CD1c-positive myeloid dendritic cell (primary cell): ENCODE measurements at regions not wholly inside any gene's neighbourhood (a gene's known extent, or its start where the extent isn't known, plus 50 kb on each side); places are given as distances from the start of the nearest gene placed in this dataset.
A peak's percentile ranks its signal among the peaks of the same experiment; 100 is the strongest.

Source experiments
- DNase-seq: peaks from one replicate; pipeline ENCODE4 v3.0.0-alpha.2; 2016; ENCODE audit errors: extremely low spot score

DNA sequence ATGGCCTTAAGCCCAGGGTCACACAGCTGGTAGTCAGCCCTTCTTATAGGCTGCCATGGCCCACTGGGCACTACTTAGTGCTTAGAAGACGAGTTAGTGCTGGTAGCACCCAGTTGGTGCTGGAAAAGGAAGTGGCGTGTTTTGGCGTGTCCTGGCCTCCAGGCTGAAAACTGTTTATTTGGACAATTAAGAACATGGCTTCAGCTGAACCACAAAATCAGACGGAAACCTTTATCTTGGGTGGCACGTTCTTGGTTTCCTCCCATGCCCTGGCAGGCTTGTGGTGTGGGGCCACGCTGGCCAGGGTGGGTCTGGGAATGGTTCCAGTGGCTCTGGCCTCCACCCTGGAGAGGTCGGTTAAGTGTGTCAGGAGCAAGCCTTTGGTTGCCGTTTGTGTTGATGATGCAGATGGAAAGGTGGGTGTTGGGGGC, 141.5 kb upstream of the HAAO start:
- DNase-seq = no peak

DNA sequence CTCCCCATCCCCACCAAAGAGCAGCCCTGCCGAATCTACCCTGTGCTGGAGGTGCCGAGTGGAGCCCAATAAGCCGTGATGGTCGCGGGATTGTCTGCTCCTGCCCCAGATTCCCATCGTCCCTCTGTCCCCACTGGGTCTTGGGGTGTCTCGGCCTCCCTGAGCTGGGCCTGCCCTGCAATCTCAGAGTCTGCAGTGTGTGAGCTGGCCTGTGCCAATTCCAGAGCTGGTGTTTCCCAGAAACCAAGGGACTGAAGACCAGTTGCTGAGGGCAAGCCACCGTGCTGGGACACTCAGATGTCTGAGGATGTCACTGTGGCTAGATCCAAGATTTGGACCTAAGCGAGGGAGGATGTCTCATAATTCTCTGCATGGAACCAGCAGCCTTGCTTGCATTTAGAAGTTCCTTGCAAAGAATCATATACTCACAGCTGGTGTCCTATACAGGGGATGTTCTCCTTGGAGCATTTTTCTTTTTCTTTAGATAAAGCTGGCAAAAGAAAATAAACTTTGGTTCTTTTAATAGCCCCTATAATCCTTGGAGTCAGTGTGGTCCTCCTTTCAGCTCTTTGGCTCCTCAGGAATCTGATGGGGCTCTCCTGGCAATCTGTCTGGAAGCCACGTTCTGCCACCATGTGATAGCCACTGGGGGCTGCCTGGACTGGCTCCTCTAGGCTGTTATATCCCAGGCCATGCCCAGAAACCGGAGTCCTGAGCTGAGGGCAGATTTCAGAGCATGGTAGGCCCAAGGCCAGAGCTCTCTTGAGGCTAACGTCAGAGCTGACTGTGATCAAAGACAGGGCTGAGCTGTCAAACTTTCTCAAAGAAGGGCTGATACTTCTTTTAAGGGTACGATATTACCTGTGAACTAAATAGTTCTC, 140.1 kb upstream of the HAAO start:
- no peak for DNase-seq

DNA sequence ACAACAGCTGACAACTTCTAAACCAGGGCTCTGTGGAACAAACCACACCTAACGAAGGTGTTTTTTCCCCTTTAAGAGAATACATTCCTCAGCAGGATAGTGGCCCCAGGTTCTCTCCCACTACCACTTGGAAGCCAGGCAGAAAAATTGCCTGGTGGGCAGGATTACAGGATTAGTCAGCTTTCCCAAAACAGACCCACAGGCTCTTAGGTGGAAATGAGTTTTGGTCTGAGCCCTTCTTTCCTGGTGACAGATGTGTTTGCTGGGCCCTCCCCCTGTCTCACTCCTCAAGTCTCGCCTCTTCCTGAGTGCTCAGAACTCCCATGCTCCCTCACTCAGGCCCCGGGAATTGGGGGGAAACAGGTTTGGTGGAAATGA, 139.4 kb upstream of the HAAO start:
- DNase-seq = no peak

DNA sequence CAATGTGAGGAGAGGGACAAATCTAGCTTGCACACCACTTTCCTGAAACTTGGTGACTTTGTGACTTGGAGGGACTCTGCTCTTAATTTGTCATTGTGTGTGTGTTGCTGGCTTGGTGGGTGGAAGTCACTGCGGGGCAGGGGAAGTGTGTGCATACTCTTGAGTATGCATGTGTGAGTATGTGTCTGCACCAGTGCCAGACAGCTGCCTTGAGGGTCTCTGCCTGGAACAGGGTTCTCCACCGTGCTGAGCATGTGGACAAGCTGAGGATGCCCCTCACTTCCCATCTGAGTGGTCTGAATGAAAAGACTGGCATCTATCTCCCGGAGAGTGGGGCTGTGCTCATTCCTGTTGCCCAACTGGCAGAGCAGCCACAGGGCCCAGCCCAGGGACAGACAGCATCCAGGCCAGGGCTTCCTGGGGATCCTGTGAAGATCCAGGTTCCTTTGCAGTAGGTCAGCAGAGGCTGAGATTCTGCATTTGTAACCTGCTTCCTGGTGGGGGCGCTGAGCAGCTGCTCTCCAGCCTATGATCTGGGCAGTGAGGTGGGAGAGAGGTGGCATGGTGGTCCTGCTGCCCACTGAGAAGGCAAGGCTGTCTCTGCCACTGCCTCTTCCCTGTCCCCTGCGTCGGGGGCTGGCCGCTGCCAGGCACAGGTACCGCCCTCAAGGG, 138.9 kb upstream of the HAAO start:
- no peak for DNase-seq

DNA sequence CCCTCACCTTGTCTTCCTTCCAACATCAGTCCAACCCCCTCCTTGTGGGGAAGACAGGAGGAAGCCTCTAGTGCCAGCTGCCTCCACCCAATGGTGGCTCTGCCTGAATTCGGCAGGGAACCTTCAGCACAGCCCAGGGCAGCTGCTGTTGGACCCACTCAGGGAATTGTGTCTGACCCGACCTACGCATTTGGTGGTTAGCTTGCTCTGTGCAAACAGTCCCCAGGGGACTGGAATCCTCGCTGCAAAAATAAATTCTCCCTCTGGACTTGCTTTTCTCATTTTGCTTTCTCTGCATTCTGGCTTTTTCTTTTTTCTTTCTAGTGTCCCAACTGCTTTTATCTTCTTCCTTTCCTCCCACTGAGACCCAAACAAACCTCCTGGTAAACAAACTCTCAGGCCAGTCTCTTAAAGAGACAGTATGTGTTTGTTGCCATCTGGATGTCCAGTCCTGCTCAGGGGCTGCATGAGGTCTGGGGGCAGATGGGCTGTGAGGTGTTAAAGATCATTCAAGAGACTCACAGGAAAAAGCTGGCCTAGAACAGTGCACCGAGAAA, 137.7 kb upstream of the HAAO start:
- DNase-seq = no peak

DNA sequence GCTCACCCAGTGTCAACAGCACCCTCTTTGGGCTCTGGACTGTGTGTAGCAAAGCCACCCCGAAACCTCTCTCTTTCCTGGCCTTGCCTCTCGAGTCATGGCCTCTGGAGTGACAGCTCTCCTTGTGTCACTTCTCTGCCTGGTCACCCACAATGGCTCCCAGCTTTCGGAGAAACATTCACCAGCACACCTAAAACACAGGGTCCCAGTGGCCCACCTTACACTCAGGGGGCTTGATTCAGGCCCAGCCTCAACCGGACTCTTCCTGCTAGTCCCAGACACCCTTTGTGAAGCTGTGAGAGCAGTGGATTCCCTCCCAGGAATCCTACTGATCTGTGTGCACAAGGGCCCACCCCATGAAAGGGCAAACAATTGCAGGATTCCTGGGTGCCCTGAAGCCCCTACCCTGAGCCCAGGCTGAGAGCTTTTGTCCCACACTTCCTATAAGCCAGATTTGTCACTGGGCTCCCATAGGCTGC, 137.2 kb upstream of the HAAO start:
- no peak for DNase-seq

DNA sequence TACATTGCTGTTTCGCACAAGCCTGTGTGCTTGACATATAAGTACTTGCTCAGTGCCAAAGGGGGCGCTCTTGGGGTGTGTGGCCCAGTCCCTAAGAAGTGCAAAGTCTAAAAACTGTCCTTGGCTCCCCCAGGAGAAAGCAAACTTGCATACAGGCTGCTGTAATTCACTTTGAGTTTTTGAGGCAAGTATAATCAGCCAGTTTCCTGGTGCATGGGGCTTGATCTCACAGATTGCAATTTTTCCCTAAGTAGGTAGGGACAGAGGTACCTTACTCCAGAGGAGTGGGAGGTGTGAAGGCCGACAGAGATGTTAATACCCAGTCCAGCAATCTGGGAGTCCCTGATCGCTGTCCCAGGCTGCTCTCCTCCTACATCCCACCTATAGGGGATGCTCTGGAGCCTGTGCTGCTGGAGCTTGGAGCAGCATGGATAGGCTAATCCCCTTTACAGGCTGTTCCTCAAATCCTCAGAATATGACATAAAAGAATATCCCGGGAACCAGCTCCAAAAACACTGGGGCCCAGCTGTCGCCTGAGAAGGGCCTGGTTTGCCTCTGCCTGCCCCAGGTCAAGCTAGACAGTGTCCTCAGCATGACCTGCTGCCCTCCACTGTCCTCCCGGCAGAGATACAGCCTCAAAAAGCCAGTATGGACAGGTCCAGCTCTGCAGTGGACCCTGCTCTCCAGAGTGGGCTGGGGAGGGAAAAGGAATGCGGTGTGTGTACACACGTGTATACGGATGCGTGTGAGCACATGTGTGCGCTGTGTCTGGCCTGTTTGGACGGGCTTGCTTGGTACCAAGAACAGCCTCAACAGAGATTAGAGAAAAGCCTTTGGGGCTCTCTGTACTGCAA, 136.5 kb upstream of the HAAO start:
- peak; percentile 30 for DNase-seq

DNA sequence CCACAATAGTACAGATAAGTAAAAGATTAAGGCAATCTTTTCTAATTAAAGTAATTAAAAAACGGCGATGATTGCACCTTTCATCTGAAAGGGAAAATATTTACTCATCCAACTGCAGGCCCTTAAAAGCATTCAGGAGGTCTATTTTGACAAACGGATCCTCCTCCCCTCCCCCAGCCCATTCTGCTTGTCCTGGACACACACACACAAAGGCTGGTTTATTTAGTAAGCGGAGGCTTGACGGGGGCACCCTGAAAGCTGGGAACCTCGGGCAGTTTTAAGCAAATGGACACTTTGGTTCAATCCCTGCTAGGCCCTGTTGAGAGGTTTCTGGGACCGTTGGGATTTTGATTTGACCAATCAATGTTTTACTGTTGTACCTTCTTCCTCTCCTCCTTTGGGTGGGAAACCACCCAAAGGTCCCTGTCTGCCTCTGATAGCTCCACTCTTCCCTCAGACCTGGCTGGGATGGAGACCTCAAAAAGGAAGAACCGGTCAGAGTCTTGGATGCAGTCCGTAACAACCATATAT, 135.8 kb upstream of the HAAO start:
- no peak for DNase-seq

DNA sequence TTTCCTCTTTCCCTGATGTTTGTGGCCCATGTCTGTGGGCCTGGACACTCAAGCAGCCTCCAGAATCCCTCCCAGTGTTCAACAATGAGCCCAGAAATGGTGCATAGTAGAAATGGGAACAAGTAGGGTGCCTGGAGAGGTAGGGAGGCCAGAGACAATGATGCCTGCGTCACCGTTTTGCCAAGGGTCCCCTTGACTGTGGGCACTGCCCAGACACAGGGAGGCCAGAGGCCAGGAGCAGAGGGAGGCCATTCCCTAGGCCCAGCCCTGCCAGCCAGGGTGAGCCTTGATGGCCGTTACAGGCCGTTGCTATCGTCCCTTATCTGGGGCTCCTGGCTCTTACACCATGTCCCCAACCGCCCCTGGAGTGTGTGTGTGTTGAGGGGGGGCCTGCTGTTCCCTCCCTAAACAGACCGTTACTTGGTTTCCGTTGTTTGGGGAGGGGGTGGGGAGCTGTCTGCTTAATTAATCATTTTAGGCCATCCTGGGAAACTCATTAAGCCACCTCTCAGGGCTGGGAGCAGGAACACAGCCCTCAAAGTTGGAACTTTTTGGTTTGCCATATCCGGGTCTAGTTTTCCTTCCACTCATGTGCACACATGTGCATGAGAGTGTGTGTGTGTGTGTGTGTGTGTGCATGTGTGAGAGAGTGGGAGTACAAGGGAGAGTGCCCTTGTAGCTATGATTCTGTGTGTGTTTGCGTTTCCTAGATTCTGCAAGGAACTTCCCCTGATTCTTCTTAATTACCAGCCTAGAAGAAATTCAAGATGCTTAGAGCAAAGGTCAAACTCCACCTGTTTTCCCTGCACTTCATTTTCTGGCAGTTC, 135.2 kb upstream of the HAAO start:
- no peak for DNase-seq

DNA sequence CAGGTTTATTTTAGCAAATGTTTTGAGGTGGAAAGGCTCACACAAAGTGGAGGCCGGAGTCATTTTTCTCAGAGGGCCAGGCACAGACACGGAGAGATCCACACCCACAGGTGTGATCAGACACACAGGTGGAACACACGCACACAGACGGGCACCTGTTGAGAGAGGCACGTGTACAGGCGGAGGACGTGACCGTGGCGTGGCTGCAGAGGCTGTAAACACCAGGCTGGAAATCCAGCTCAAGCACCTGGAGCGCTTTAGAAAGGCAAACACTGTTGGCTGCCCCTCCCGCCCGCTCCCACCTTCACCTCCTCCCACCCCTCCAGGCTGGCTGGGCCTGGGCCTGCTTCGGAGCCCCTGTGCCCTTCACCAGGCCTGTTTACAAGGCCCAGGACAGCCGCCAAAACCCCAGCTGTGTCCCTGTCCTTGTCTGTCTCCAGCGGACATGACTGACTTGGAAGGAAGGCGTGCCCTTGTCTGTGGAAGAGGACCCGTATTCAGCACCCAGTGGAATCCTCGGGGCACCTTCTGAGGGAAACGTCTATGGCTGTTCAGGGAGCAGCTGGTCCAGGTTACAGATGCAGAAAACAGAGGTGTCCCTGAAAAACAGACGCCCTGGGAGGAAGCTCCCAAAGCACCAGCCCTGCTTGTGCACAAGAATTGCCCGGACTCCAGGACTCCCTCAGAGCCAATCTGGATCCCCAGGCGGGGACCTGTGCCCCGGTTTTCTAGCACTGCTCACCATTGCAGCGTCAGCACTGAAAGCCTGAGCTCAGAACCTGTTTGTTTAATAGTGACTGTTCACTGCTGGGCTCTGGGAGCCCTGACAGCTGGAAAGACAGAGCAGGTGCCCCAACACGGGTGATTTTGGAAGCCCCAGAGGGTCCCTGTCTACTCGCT, 134.3 kb upstream of the HAAO start:
- DNase-seq = no peak

DNA sequence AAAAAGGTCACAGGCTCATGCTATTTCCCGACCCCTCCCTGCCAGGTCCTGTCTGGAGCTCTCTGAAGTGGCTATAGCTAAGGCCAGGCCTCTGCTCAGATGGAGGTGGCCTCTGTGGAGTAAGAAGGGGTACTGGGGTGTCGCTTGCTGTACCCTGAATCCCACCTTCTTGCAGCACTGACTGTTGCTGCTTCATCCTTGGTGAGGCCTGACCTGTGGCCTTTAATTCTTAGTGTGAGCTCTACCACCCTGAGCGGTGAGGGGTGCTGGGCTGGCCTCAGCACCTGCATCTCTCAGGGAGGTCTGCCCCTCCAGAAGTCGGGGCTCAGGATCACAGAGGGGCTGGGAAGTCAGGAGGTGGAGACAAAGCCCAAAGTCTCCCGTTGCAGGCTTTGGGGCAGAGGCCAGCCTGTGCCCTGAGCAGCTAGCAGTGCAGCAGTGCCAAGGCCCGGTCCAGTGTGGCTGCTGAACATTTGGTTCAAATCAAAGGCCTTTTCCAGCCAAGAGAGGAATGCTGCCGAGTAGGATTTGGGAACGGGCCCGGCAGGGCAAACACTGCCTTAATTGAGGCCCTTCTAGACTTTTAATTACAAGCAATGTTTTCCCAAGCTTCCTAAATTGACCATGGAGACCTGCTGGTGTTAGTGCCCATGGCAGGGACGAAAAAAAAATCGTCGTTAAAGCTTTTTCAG, 133.5 kb upstream of the HAAO start:
- DNase-seq = no peak

DNA sequence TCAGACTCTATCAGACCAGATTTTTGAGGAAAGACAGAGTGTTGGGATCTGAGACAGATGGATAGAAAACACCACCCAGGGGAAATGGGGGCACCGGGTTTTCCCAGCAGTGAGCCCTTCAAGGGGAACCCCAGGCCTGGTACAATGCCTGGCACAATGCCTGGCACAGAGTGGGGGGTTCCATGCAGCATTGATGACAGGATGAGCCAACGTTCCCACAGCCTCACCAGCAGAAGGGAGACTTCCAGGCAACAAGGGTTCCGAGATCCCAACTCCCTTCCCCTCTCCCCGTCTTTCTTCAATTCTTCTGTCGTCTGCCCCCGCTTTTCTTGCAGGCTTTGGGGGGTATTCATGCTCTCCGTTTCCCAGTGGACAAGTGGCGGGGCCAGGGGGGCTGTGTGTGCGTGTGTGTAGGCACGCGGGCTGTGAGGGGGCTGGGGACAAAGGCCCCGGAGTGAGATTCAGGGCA, 132.1 kb upstream of the HAAO start:
- DNase-seq = no peak

DNA sequence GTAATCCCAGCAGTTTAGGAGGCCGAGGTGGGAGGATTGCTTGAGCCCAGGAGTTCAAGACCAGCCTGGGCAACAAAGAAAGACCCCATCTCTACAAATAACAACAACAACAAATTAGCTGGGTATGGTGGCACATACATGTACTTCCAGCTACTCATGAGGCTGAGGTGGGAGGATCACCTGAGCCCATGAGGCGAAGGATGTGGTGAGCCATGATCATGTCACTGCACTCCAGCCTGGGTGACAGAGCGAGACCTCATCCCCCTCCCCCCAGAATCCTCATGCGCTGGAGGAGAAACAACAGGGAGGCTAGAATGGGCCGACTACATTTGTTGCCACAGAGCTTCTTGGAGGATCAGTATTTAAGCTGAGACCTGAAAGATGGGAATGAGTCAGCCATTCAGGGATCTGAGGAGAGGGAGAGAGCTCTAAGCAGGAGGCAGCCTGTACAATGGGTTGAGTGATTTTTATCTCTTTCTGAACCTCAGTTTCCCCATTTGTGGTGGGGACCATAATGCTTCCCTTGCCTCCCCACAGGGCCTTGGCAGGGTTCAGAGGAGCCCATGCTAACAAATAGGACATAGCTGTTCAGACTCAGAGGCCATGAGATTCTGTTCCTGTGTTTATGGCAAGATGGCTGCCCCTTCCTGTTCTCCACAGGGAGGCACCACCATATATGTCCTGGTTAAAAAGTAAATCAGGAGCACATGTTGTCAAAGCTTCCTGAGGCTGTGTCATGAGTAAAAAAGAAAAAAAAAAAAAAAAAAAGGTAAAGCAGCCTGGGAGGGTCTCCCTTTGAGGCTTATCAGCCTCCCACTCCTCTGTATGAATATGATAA, 131.4 kb upstream of the HAAO start:
- no peak for DNase-seq

DNA sequence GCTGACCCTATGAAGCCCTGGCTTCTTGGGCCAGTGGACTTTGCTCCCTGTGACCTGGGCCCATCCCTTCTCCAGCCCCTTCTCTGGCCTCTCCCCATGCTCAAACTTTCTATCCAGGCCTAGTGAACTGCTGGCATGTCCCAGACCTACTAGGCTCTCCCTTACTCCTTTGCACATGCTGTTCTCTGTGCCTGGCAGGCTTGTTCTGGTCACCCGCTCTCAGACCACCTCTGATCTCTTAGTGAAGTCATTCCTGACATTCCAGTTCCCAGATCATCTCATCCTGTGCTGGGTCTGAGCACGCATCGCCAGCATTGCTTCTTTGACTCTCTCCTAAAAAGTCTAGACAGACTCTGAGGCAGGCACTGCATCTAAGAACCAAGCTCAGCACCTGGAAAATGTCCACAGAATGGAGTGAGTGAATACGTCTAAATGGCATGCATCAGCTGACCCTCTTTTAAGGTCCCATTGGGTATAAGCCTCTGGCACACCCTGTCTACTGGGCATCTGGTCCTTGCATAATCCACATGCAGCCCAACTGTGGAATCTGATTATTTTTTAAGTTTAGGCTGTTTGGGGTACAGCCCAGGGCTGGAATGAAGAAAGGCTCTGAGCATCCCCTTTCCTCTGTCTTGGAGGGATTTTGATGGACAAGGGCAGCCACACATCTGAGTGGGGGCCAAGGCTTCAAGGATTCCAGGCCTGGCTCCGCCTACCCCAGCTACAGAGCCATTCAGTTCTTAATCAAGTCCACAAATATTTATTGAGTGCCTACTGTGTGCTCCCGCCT, 130.6 kb upstream of the HAAO start:
- DNase-seq = no peak

DNA sequence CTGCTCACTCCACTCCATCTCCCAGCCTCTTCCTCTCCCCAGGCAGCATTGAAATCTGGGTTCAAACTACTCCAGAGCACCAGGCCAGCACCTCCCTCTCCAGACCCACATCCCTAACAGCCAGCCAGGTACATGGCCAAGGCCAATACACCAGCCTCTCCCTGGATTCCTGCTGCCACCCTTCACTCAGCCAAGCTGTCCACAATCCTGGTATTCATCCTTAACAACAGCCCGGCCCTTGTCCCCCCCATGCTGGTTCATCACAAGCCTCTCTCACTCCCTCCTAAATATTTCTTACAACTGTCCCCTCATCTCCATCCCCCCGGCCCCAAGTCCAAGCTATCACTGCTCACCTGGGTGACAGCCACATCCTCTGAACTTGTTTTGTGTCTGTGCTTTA, 129.9 kb upstream of the HAAO start:
- no peak for DNase-seq

DNA sequence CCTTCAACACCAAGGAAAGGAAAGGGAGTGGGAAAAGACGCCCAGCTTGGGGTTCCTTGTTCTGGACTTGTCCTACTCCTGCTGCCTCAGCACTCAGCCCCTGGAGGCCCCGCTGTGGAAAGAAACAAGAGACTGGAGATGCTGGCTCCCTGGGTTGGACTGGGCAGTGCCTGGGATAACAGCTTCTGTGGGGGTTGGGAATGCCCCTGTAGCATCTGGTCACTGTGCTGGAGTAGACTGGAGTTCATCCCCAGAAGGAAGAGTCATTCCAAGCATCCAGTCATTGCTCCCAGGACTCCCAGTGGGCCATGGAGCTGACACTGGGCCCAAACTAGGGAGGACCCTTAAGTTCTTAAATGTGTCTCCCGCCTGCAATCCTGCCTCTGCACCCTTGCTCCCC, 129.3 kb upstream of the HAAO start:
- DNase-seq = no peak

DNA sequence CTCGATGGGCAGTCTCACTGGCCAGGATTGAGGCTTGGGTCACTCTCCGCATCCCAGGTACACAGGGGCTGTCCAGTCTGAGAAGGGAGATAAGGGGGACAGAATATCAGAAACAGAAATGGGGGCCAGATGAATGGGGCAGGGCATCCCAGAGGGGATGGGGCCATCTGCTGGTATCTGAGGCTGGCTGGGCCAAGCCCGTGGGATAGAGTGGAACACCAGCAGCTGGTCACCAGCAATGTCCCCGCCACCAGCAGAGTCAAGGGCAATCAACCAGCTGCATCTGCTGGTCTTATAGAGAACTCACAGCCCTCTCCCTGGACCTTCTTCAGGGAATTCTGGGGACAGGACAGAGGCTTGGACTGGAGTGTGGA, 128.8 kb upstream of the HAAO start:
- DNase-seq = no peak
